Gastrocnemius medialis (tissue), 4 donors: ENCODE measurements at regions not wholly inside any gene's neighbourhood (a gene's known extent, or its start where the extent isn't known, plus 50 kb on each side); places are given as distances from the start of the nearest gene placed in this dataset.

Experiments used
- CTCF ChIP-seq, 5 experiments: fragments of 450-650 bp in 3 of 5; fragments of 200-600 bp in 2 of 5; sonication (generic) in 2 of 5; IDR thresholded peaks in 4 of 5; conservative IDR thresholded peaks in 1 of 5; 1 replicate in 4 of 5; 2 replicates in 1 of 5; pipeline ENCODE4 v1.5.1; 2016 to 2019; ENCODE audit warnings: antibody characterized with exemption in 5 of 5, mild to moderate bottlenecking in 3 of 5, moderate library complexity in 3 of 5
- POLR2A ChIP-seq, 2 donors: fragments of 450-650 bp; IDR thresholded peaks; one replicate each; pipeline ENCODE4 v1.6.1; 2017; ENCODE audit warnings: antibody characterized with exemption in 2 of 2, mild to moderate bottlenecking in 2 of 2, moderate library complexity in 2 of 2

GRCh38 chr2:186256540-186256939 is 229.5 kb upstream of the ZC3H15 start:
- TF ChIP-seq CTCF (IDR thresholded peaks at IDR 0.05 in 4 of 5, conservative IDR thresholded peaks at IDR 0.05 in 1 of 5) (peak in 1 of 5 experiments; percentile 29), POLR2A (IDR thresholded peaks at IDR 0.05) (no peak)
